Kidney (tissue), 13 donors: ENCODE measurements at regions not wholly inside any gene's neighbourhood (a gene's known extent, or its start where the extent isn't known, plus 50 kb on each side); places are given as distances from the start of the nearest gene placed in this dataset.

ENCODE experiments used
- DNase-seq, 5 donors: peaks; one replicate each; pipeline ENCODE4 v3.0.0-alpha.2; 2013 to 2020
- FAIRE-seq: peaks from 2 replicates; lab custom pipeline; 2012; peaks lifted over from hg19 to GRCh38; lab: Jason Lieb, UNC
- H3K27ac ChIP-seq, 2 donors: one replicate each; pipeline ENCODE4 v1.7.0; 2013; ENCODE audit warnings: low read depth in 2 of 2, low read length in 2 of 2, inconsistent platforms in 1 of 2
- H3K27me3 ChIP-seq: one replicate; pipeline ENCODE4 v1.7.1; 2013; ENCODE audit warnings: low read length, inconsistent platforms; ENCODE audit not compliant: control insufficient read depth, insufficient read depth
- H3K36me3 ChIP-seq, 3 donors: one replicate each; pipeline versions ENCODE4 v1.7.0 to v1.7.1; 2013; ENCODE audit warnings: low read length in 3 of 3, control low read depth in 1 of 3, inconsistent platforms in 1 of 3; ENCODE audit not compliant: insufficient read depth in 3 of 3, control insufficient read depth in 2 of 3
- H3K4me1 ChIP-seq, 3 donors: one replicate each; pipeline versions ENCODE4 v1.7.0 to v1.7.1; 2013; ENCODE audit warnings: low read length in 3 of 3, inconsistent platforms in 1 of 3, low read depth in 1 of 3; ENCODE audit not compliant: control insufficient read depth in 2 of 3, insufficient read depth in 2 of 3
- H3K4me3 ChIP-seq, 3 donors: one replicate each; pipeline versions ENCODE4 v1.7.0 to v1.8.1; 2013; ENCODE audit warnings: low read length in 3 of 3, control low read depth in 1 of 3, inconsistent platforms in 1 of 3
- H3K9ac ChIP-seq, 3 donors: one replicate each; pipeline versions ENCODE4 v1.7.0 to v1.7.1; 2013; ENCODE audit warnings: low read length in 3 of 3, control low read depth in 1 of 3, inconsistent platforms in 1 of 3
- H3K9me3 ChIP-seq, 3 donors: one replicate each; pipeline versions ENCODE4 v1.7.0 to v1.7.1; 2013; ENCODE audit warnings: low read length in 3 of 3, control low read depth in 1 of 3, inconsistent platforms in 1 of 3; ENCODE audit not compliant: control insufficient read depth in 2 of 3, insufficient read depth in 1 of 3
- intact Hi-C: fragments of 100-400 bp; cut with DNase I; formaldehyde crosslinking; loops from one replicate; pipeline ENCODE4 v1.11.1; 2022
- TF ChIP-seq, protein P1 (sequence below): IDR thresholded peaks from 3 replicates; pipeline ENCODE4 v1.5.1; 2012; ENCODE audit warnings: mild to moderate bottlenecking, moderate library complexity, borderline replicate concordance; ENCODE audit not compliant: insufficient read depth; ENCODE audit errors: extremely low read depth
- donor health status: control.
- donor health status: control.
- donor health status: control.
- donor health status: control.
- donor health status: control.
- donor health status: DM: yes; HTN: yes; CAD: no.
- donor health status: Normal renal cell carcinoma (clear cell type).

DNA sequence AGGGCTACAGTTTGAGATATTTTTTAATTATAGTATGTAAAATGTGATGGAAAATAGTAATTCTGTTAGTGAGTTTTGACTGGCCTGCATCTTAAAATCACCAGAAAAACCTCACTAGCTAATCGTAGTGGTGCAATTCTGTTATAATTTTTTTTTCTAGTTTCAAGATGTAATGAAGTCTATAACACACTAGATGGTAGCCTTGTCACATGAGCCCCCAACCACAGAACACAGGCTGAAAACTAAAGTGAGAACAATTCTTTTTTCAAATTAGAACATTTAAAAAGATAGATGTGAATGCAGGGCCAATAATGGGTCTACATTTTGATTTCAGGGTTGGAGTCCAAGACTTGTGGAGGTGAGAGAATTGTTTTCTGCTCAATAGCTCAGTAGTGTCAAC, 83.3 kb upstream of the KCNH8 start:
- Histone ChIP-seq H3K9me3 (no peaks in the 10 kb centered on the region), H3K9ac (no peak overlapping the region), H3K27me3 (no peaks in the 10 kb centered on the region), H3K36me3 (no peaks in the 10 kb centered on the region), H3K4me1 (no peaks in the 10 kb centered on the region), H3K4me3 (no peak overlapping the region), H3K27ac (no peak overlapping the region)
- FAIRE-seq (no peak), DNase-seq (peak in 2 of 5 donors; percentile 10 to 50)
- TF ChIP-seq, protein P1, sequence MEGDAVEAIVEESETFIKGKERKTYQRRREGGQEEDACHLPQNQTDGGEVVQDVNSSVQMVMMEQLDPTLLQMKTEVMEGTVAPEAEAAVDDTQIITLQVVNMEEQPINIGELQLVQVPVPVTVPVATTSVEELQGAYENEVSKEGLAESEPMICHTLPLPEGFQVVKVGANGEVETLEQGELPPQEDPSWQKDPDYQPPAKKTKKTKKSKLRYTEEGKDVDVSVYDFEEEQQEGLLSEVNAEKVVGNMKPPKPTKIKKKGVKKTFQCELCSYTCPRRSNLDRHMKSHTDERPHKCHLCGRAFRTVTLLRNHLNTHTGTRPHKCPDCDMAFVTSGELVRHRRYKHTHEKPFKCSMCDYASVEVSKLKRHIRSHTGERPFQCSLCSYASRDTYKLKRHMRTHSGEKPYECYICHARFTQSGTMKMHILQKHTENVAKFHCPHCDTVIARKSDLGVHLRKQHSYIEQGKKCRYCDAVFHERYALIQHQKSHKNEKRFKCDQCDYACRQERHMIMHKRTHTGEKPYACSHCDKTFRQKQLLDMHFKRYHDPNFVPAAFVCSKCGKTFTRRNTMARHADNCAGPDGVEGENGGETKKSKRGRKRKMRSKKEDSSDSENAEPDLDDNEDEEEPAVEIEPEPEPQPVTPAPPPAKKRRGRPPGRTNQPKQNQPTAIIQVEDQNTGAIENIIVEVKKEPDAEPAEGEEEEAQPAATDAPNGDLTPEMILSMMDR: no peak
- intact Hi-C loops: no loop called here

- intact Hi-C loops: no loop called here
- Histone ChIP-seq H3K4me3 (no peak overlapping the region), H3K36me3 (no peaks in the 10 kb centered on the region), H3K9me3 (no peaks in the 10 kb centered on the region), H3K9ac (no peak overlapping the region), H3K27ac (no peak overlapping the region), H3K4me1 (no peaks in the 10 kb centered on the region), H3K27me3 (no peaks in the 10 kb centered on the region)
- FAIRE-seq (no peak), DNase-seq (no peak)
- TF ChIP-seq, protein P1: no peak
These were observed 84.4 kb upstream of the KCNH8 start for GRCh38 chr3:19063936-19064335.

- Histone ChIP-seq H3K9me3 (no peaks in the 10 kb centered on the region), H3K9ac (no peak overlapping the region), H3K4me3 (no peak overlapping the region), H3K4me1 (no peaks in the 10 kb centered on the region), H3K27me3 (no peaks in the 10 kb centered on the region), H3K36me3 (no peaks in the 10 kb centered on the region), H3K27ac (no peak overlapping the region)
- no peak for DNase-seq
- TF ChIP-seq, protein P1: no peak
- FAIRE-seq: no peak
- intact Hi-C loops: no loop called here
These were observed 87.9 kb upstream of the KCNH8 start for GRCh38 chr3:19060404-19060803.

DNA sequence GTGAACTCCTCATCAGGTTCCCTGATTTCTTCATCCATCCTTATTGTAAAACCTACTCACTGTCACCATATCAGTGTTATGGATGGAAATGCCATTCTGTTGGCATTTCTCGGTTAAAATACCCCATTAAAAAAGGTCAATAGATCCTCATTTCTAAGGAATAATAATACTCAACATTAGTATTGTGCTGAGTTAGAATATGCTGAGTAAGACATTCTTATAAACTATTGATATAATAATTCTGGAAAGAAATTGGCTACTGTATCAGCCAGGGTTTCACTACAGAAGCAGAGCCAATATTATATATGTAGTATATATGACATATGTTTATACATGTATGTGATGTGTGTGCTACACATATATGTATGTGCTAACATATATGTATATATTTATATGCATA, 95.4 kb upstream of the KCNH8 start:
- Histone ChIP-seq H3K27me3 (no peaks in the 10 kb centered on the region), H3K36me3 (no peaks in the 10 kb centered on the region), H3K4me3 (no peak overlapping the region), H3K9ac (no peak overlapping the region), H3K9me3 (no peaks in the 10 kb centered on the region), H3K27ac (no peak overlapping the region), H3K4me1 (no peaks in the 10 kb centered on the region)
- TF ChIP-seq, protein P1: no peak
- intact Hi-C loops: no loop called here
- FAIRE-seq: no peak
- DNase-seq: no peak
